Activated T-cell treated with anti-CD3 and anti-CD28 coated beads, Interleukin-2, amount 50 U/mL, for 1 hour (primary cell): ENCODE measurements at regions not wholly inside any gene's neighbourhood (a gene's known extent, or its start where the extent isn't known, plus 50 kb on each side); places are given as distances from the start of the nearest gene placed in this dataset.

ENCODE experiments used
- DNase-seq: peaks from one replicate; pipeline ENCODE4 v3.0.0-alpha.2; 2020

GRCh38 chr5:8247049-8247899 is 378.3 kb downstream of the MTRR start:
- DNase-seq = no peak

GRCh38 chr5:8253376-8253775 is 384.4 kb downstream of the MTRR start:
- DNase-seq = no peak

- no peak for DNase-seq
Measured at GRCh38 chr5:8254674-8255073, 385.7 kb downstream of the MTRR start.

- DNase-seq = no peak
Measured at GRCh38 chr5:8258801-8259200, 389.9 kb downstream of the MTRR start.

- DNase-seq = no peak
Measured at GRCh38 chr5:8270246-8270645, 401.3 kb downstream of the MTRR start.

GRCh38 chr5:8280711-8281363 is 411.9 kb downstream of the MTRR start:
- no peak for DNase-seq

GRCh38 chr5:8288334-8288733 is 419.4 kb downstream of the MTRR start:
- no peak for DNase-seq

- DNase-seq = no peak
Measured at GRCh38 chr5:8288897-8289516, 420.1 kb downstream of the MTRR start.

- DNase-seq = no peak
Measured at GRCh38 chr5:8289779-8290178, 420.8 kb downstream of the MTRR start.

- DNase-seq = no peak
Measured at GRCh38 chr5:8290721-8291120, 421.8 kb downstream of the MTRR start.

GRCh38 chr5:8291641-8292040 is 422.7 kb downstream of the MTRR start:
- DNase-seq = no peak

GRCh38 chr5:8295141-8295540 is 426.2 kb downstream of the MTRR start:
- DNase-seq = no peak

- DNase-seq = no peak
Measured at GRCh38 chr5:8299716-8300115, 430.8 kb downstream of the MTRR start.

GRCh38 chr5:8304341-8304740 is 435.4 kb downstream of the MTRR start:
- DNase-seq = no peak

GRCh38 chr5:8306288-8306896 is 437.4 kb downstream of the MTRR start:
- no peak for DNase-seq

GRCh38 chr5:8314965-8315364 is 446.0 kb downstream of the MTRR start:
- no peak for DNase-seq

- no peak for DNase-seq
Measured at GRCh38 chr5:8316608-8317280, 447.8 kb downstream of the MTRR start.

GRCh38 chr5:8317335-8317734 is 448.4 kb downstream of the MTRR start:
- DNase-seq = no peak

- no peak for DNase-seq
Measured at GRCh38 chr5:8320244-8320643, 451.3 kb downstream of the MTRR start.

GRCh38 chr5:8321272-8321671 is 452.3 kb downstream of the MTRR start:
- no peak for DNase-seq

GRCh38 chr5:8322484-8322883 is 453.5 kb downstream of the MTRR start:
- DNase-seq = no peak

GRCh38 chr5:8327016-8327415 is 458.1 kb downstream of the MTRR start:
- DNase-seq = no peak

- DNase-seq = no peak
Measured at GRCh38 chr5:8329773-8330172, 460.8 kb downstream of the MTRR start.
